AG09309 (cell line): ENCODE measurements at regions not wholly inside any gene's neighbourhood (a gene's known extent, or its start where the extent isn't known, plus 50 kb on each side); places are given as distances from the start of the nearest gene placed in this dataset.

ENCODE experiments used
- DNase-seq: peaks from one replicate; pipeline ENCODE4 v3.0.0-alpha.2; 2010; ENCODE audit warnings: low read depth
- H3K4me3 ChIP-seq: 2 replicates; pipeline ENCODE4 v1.5.1; 2011; ENCODE audit warnings: mild to moderate bottlenecking, low read depth, low read length, moderate library complexity; ENCODE audit not compliant: control insufficient read depth
- CTCF ChIP-seq: IDR thresholded peaks from 2 replicates; pipeline ENCODE4 v1.5.1; 2011; ENCODE audit warnings: mild to moderate bottlenecking, low read depth, low read length, inconsistent platforms; ENCODE audit not compliant: insufficient read depth, control insufficient read depth; ENCODE audit errors: missing control alignments

DNA sequence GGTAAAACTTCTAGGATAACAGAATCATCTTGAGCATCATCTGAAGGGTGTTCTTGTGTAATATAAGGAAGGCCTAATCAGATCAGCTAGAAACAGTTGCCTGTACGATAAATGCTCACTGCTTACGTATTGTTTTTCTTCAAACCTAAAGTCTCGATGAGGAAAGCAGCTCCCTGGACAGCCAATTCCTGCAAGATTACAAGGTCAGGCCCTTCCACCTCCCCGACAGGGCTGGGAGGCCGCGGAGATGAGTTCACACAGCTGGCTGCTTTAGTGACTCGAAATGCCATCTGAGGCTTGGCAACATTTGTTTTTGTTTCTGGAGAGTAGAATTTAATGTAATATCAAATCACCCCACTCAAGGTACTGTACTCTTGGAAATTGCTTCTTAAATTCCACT is 95.1 kb upstream of the PFKP start:
- TF ChIP-seq CTCF = no peak
- DNase-seq = no peak
- H3K4me3 ChIP-seq = no peak overlapping the region

- TF ChIP-seq CTCF = no peak
- no peak for DNase-seq
- H3K4me3 ChIP-seq = no peak overlapping the region
Measured at GRCh38 chr10:2970190-2970823, 97.0 kb upstream of the PFKP start.

DNA sequence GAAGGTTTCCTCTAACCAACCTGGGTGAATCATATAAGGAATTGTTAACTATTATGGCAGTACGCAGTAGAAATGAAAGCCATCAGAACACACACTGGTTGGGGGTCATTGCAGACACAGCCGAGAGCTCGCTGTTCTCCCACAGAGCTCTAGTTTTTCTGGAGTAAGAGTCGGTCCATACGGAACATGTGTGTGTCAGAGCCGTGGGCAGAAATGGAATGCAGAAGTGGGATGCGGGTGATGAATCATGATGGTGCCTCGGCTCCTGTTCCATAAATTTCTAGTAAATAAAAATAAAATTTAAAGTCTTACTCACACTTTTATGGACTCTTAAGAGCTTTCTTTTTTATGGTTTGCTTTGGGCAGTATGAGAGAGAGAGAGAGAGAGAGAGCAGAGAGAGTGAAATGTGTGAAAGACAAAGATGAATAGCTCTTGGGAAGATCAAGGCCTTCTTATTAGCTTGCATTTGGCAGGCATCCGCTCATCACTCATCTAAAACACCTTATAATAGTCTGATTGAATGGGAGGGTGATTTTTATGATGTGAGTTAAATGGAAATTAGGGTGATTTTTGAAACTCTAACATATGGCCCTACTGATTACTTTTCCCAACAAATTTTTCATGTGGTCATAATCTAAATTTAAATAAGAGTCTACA is 98.8 kb upstream of the PFKP start:
- H3K4me3 ChIP-seq = no peak overlapping the region
- TF ChIP-seq CTCF = no peak
- DNase-seq = peak; percentile 76

- no peak for TF ChIP-seq CTCF
- no peak overlapping the region for H3K4me3 ChIP-seq
- no peak for DNase-seq
Measured at GRCh38 chr10:2966134-2966533, 101.2 kb upstream of the PFKP start.

DNA sequence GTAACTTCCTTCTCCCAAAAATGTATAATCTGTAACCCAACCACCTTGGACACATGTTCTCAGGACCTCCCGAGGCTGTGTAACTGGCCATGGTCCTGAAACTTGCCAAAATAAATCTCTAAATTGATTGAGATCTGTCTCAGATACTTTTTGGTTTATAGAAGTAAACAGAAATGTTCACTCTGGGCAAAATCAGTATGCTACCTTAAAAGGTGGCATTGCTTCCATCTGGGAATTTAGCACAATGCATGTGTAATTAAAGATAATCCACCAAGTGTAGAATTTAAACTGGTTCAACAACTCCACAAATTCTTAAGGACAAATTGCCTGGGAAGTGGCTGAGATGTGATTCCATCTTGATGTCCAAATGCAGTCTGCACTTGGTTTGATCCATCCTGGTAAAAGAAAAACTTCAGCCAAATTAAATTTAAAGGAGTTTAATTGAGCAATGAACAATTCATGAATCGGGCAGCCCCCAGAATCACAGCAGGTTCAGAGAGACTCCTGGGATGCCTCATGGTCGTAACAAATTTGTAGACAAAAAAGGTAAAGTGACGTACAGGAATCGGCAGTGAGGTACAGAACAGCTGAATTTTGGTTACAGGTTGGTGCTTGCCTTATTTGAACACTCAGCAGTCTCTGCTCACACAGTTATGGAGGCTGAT is 102.6 kb upstream of the PFKP start:
- DNase-seq = no peak
- no peak for TF ChIP-seq CTCF
- no peak overlapping the region for H3K4me3 ChIP-seq

- no peak for DNase-seq
- TF ChIP-seq CTCF = no peak
- H3K4me3 ChIP-seq = no peak overlapping the region
Measured at GRCh38 chr10:2963889-2964631, 103.3 kb upstream of the PFKP start.
